ENCODE measurements at regions not wholly inside any gene's neighbourhood (a gene's known extent, or its start where the extent isn't known, plus 50 kb on each side); places are given as distances from the start of the nearest gene placed in this dataset.

DNA sequence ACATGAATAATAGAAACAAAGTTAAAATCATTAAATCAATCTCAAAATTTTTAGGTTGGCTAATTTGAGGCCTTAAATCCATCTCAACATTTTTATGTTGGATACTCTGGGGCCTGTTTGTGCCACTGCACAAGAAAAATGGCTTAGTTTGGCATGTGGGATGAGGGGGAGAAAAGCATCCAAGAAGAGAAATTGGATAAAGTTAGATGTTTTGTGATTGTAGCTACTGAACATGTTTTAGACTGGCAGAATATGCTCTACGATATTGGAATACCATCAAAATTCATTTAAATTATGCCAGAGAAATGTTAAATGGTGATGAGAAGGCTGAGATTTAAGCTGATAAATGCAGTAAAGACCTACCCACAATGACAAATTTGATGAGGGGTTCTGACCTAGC, 376.9 kb downstream of the CXXC4 start:
- Histone ChIP-seq H3K4me1 (no peaks in the 10 kb centered on the region), H3K27ac (no peak overlapping the region), H3K4me3 (no peak overlapping the region), H3K9me3 (no peaks in the 10 kb centered on the region), H3K36me3 (no peaks in the 10 kb centered on the region), H3K27me3 (no peaks in the 10 kb centered on the region)
- DNase-seq (ENCODE audit: low spot score in 2 of 2): no peak
- WGBS: 0% methylated on average over 1 of the region's 1 CpG
- TF ChIP-seq POLR2AphosphoS5 (IDR thresholded peaks at IDR 0.05) (no peak), EP300 (IDR thresholded peaks at IDR 0.05) (no peak), POLR2A (IDR thresholded peaks at IDR 0.05) (no peak)
- TF ChIP-seq, protein P1, sequence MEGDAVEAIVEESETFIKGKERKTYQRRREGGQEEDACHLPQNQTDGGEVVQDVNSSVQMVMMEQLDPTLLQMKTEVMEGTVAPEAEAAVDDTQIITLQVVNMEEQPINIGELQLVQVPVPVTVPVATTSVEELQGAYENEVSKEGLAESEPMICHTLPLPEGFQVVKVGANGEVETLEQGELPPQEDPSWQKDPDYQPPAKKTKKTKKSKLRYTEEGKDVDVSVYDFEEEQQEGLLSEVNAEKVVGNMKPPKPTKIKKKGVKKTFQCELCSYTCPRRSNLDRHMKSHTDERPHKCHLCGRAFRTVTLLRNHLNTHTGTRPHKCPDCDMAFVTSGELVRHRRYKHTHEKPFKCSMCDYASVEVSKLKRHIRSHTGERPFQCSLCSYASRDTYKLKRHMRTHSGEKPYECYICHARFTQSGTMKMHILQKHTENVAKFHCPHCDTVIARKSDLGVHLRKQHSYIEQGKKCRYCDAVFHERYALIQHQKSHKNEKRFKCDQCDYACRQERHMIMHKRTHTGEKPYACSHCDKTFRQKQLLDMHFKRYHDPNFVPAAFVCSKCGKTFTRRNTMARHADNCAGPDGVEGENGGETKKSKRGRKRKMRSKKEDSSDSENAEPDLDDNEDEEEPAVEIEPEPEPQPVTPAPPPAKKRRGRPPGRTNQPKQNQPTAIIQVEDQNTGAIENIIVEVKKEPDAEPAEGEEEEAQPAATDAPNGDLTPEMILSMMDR (IDR thresholded peaks at IDR 0.05): no peak

DNA sequence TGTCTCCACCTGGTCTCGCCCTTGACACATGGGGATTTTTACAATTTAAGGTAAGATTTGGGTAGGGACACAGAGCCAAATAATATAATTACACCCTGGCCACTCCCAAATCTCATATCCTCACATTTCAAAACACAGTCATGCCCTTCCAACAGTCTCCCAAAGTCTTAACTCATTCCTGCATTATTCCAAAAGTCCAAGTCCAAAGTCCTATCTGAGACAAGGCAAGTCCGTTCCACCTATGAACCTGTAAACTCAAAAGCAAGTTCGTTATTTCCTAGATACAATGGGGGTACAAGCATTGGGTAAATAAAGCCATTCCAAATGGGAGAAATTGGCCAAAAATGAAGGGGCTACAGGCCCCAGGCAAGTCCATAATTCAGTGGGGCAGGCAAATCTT, 380.8 kb downstream of the CXXC4 start:
- Histone ChIP-seq H3K4me3 (no peak overlapping the region), H3K4me1 (no peaks in the 10 kb centered on the region), H3K36me3 (no peaks in the 10 kb centered on the region), H3K27ac (no peak overlapping the region), H3K9me3 (no peaks in the 10 kb centered on the region), H3K27me3 (no peaks in the 10 kb centered on the region)
- TF ChIP-seq, protein P1 (IDR thresholded peaks at IDR 0.05): no peak
- no peak for TF ChIP-seq POLR2AphosphoS5 (IDR thresholded peaks at IDR 0.05)
- TF ChIP-seq EP300 (IDR thresholded peaks at IDR 0.05): no peak
- no peak for TF ChIP-seq POLR2A (IDR thresholded peaks at IDR 0.05)
- WGBS: 91% methylated on average over 3 of the region's 3 CpGs
- no peak for DNase-seq (ENCODE audit: low spot score in 2 of 2)

GRCh38 chr4:104099141-104099540, 379.4 kb upstream of the TACR3 start:
- H3K27me3 ChIP-seq: no peaks in the 10 kb centered on the region
- H3K4me1 ChIP-seq: no peaks in the 10 kb centered on the region
- no peak for DNase-seq (ENCODE audit: low spot score in 2 of 2)
- H3K36me3 ChIP-seq: no peaks in the 10 kb centered on the region
- H3K9me3 ChIP-seq: peaks cover 17% of the 10 kb centered on the region
- no peak overlapping the region for H3K27ac ChIP-seq
- TF ChIP-seq EP300 (IDR thresholded peaks at IDR 0.05) (no peak), POLR2A (IDR thresholded peaks at IDR 0.05) (no peak), POLR2AphosphoS5 (IDR thresholded peaks at IDR 0.05) (no peak)
- TF ChIP-seq, protein P1 (IDR thresholded peaks at IDR 0.05): no peak
- H3K4me3 ChIP-seq: no peak overlapping the region

GRCh38 chr4:104093247-104093646, 373.5 kb upstream of the TACR3 start:
- Histone ChIP-seq H3K9me3 (peaks cover 13% of the 10 kb centered on the region), H3K36me3 (no peaks in the 10 kb centered on the region), H3K4me3 (no peak overlapping the region), H3K27ac (no peak overlapping the region), H3K4me1 (no peaks in the 10 kb centered on the region), H3K27me3 (no peaks in the 10 kb centered on the region)
- no peak for DNase-seq (ENCODE audit: low spot score in 2 of 2)
- no peak for TF ChIP-seq POLR2A (IDR thresholded peaks at IDR 0.05)
- TF ChIP-seq POLR2AphosphoS5 (IDR thresholded peaks at IDR 0.05): no peak
- TF ChIP-seq, protein P1 (IDR thresholded peaks at IDR 0.05): no peak
- TF ChIP-seq EP300 (IDR thresholded peaks at IDR 0.05): no peak

- TF ChIP-seq POLR2A (IDR thresholded peaks at IDR 0.05): no peak
- no peak for TF ChIP-seq EP300 (IDR thresholded peaks at IDR 0.05)
- no peak for TF ChIP-seq POLR2AphosphoS5 (IDR thresholded peaks at IDR 0.05)
- TF ChIP-seq, protein P1 (IDR thresholded peaks at IDR 0.05): no peak
- H3K27ac ChIP-seq: no peak overlapping the region
- H3K27me3 ChIP-seq: no peaks in the 10 kb centered on the region
- no peak overlapping the region for H3K4me3 ChIP-seq
- H3K4me1 ChIP-seq: no peaks in the 10 kb centered on the region
- 60% methylated on average over 4 of the region's 4 CpGs for WGBS
- H3K36me3 ChIP-seq: no peaks in the 10 kb centered on the region
- DNase-seq (ENCODE audit: low spot score in 2 of 2): no peak
- no peaks in the 10 kb centered on the region for H3K9me3 ChIP-seq
Measured at GRCh38 chr4:104073229-104073628, 353.4 kb upstream of the TACR3 start.
